Body of pancreas (tissue), 4 donors: ENCODE measurements at regions not wholly inside any gene's neighbourhood (a gene's known extent, or its start where the extent isn't known, plus 50 kb on each side); places are given as distances from the start of the nearest gene placed in this dataset.

Experiments
- ATAC-seq: fragments of 150-250 bp; one replicate; pipeline ENCODE4 v1.9.1; 2016
- DNase-seq, 4 donors: peaks; one replicate each; pipeline ENCODE4 v3.0.0-alpha.2; 2019
- H3K27ac ChIP-seq, 4 donors: fragments of 200-600 bp; sonication (generic); 1 replicate in 3 of 4; 2 replicates in 1 of 4; pipeline versions ENCODE4 v1.5.1 to v1.6.1; 2016 to 2019; ENCODE audit warnings: mild to moderate bottlenecking in 1 of 4, mixed read lengths in 1 of 4, moderate library complexity in 1 of 4
- H3K27me3 ChIP-seq, 2 donors: fragments of 200-600 bp; sonication (generic); one replicate each; pipeline ENCODE4 v1.6.0; 2016; ENCODE audit warnings: mild to moderate bottlenecking in 1 of 2
- H3K36me3 ChIP-seq, 2 donors: fragments of 200-600 bp; sonication (generic); replicated peaks in 1 of 2; 2 replicates each; pipeline ENCODE4 v1.5.1; 2016; ENCODE audit warnings: low read depth in 2 of 2; ENCODE audit not compliant: insufficient read depth in 1 of 2
- H3K4me1 ChIP-seq: fragments of 200-600 bp; sonication (generic); one replicate; pipeline ENCODE4 v1.6.0; 2016
- H3K4me3 ChIP-seq, 2 donors: fragments of 200-600 bp; sonication (generic); 1 replicate in 1 of 2; 2 replicates in 1 of 2; pipeline ENCODE4 v1.5.1; 2016 to 2019
- H3K9me3 ChIP-seq, 3 donors: fragments of 200-600 bp; sonication (generic); 1 replicate in 2 of 3; 2 replicates in 1 of 3; pipeline ENCODE4 v1.5.1; 2016
- POLR2A ChIP-seq, 3 donors: fragments of 450-650 bp; IDR thresholded peaks; one replicate each; pipeline ENCODE4 v1.6.1; 2016; ENCODE audit warnings: antibody characterized with exemption in 3 of 3, mild to moderate bottlenecking in 2 of 3
- WGBS, 2 donors: methylation state at CpG; one replicate each; pipeline ENCODE4 v1.1.5; 2017; 5-methylcytosine and 5-hydroxymethylcytosine counted together
- intact Hi-C: fragments of 100-400 bp; cut with DNase I; formaldehyde crosslinking; loops from one replicate; pipeline ENCODE4 v1.15.1; 2023
- TF ChIP-seq, protein P1 (sequence below), 7 experiments: fragments of 450-650 bp in 4 of 7; fragments of 200-600 bp in 3 of 7; sonication (generic) in 3 of 7; IDR thresholded peaks; one replicate each; pipeline ENCODE4 v1.5.1; 2016 to 2019; ENCODE audit warnings: antibody characterized with exemption in 7 of 7

DNA sequence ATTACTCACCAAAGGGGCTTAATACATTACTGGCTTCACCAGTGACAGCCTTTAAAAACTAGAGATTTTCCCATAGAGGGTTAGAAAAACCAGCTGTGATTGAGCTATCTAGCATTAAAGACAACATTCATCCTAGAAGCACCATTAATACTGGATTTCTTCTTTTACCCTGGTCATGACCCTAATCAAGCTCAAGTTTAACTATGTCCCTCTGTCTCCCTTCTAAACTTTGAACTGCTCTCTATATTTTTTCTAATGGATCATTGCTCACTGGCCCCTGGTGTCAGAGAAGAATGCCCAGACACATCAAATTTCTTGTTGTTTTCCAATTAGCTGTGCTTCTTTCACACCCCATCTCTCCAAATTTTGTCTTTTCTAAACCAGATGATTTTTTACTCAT lies 1101.3 kb downstream of the XPNPEP1 start:
- no peaks in the 10 kb centered on the region for H3K9me3 ChIP-seq
- ATAC-seq = no peak
- intact Hi-C loops = no loop called here
- TF ChIP-seq, protein P1, sequence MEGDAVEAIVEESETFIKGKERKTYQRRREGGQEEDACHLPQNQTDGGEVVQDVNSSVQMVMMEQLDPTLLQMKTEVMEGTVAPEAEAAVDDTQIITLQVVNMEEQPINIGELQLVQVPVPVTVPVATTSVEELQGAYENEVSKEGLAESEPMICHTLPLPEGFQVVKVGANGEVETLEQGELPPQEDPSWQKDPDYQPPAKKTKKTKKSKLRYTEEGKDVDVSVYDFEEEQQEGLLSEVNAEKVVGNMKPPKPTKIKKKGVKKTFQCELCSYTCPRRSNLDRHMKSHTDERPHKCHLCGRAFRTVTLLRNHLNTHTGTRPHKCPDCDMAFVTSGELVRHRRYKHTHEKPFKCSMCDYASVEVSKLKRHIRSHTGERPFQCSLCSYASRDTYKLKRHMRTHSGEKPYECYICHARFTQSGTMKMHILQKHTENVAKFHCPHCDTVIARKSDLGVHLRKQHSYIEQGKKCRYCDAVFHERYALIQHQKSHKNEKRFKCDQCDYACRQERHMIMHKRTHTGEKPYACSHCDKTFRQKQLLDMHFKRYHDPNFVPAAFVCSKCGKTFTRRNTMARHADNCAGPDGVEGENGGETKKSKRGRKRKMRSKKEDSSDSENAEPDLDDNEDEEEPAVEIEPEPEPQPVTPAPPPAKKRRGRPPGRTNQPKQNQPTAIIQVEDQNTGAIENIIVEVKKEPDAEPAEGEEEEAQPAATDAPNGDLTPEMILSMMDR (IDR thresholded peaks at IDR 0.05) = no peak
- TF ChIP-seq POLR2A (IDR thresholded peaks at IDR 0.05) = no peak
- no peaks in the 10 kb centered on the region for H3K27me3 ChIP-seq
- no peaks in the 10 kb centered on the region for H3K4me1 ChIP-seq
- H3K36me3 ChIP-seq = no peaks in the 10 kb centered on the region
- no peak overlapping the region for H3K27ac ChIP-seq
- no peak for DNase-seq
- no peak overlapping the region for H3K4me3 ChIP-seq

DNA sequence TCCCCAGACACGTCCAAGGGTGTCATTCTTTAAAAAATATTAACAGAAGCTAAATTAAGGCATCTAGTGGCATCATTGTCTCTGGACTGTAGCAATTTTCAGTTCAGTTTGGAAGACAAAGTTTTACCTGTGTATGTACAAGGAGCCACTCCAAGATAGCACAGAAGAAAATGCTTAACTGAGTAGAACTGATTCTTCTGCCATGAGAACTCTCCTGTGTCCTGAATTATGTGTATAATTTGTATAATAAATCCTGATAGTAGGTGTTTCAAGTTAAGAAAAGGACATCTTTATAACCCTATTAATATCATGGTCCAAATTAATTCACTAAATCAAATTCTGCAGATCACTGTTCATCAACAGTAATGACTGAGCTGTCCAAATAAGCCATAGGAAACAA lies 1104.0 kb downstream of the XPNPEP1 start:
- Histone ChIP-seq H3K9me3 (no peaks in the 10 kb centered on the region), H3K4me3 (no peak overlapping the region), H3K4me1 (no peaks in the 10 kb centered on the region), H3K27ac (no peak overlapping the region), H3K27me3 (no peaks in the 10 kb centered on the region), H3K36me3 (no peaks in the 10 kb centered on the region)
- WGBS, 2 donors = 47 to 68% methylated on average over 1 of the region's 1 CpG
- intact Hi-C loops = no loop called here
- no peak for ATAC-seq
- no peak for DNase-seq
- TF ChIP-seq, protein P1 (IDR thresholded peaks at IDR 0.05) = no peak
- TF ChIP-seq POLR2A (IDR thresholded peaks at IDR 0.05) = no peak

DNA sequence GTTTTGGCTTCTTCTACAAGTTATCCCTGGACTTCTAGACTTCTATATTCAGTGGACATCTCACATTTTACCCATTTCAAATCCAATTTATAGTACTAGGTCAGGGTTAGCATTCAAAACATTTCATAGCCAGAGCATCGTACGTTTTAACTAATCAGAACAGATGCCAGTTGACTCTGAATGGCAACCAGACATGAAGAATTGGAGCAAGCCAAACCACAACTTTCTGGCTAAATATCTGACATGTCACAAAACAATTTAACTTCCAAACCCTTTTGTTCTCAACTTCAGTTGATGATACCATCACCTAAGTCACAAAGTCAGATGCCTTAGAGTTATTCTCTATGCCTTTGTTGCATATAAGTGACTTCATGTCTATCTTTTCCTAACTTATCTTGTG lies 1105.7 kb downstream of the XPNPEP1 start:
- Histone ChIP-seq H3K36me3 (no peaks in the 10 kb centered on the region), H3K4me3 (no peak overlapping the region), H3K4me1 (no peaks in the 10 kb centered on the region), H3K9me3 (no peaks in the 10 kb centered on the region), H3K27me3 (no peaks in the 10 kb centered on the region), H3K27ac (no peak overlapping the region)
- ATAC-seq (no peak), DNase-seq (no peak)
- intact Hi-C loops = no loop called here
- TF ChIP-seq POLR2A (IDR thresholded peaks at IDR 0.05) = no peak
- TF ChIP-seq, protein P1 (IDR thresholded peaks at IDR 0.05) = no peak
- WGBS, 2 donors = 63 to 71% methylated on average over 2 of the region's 2 CpGs

DNA sequence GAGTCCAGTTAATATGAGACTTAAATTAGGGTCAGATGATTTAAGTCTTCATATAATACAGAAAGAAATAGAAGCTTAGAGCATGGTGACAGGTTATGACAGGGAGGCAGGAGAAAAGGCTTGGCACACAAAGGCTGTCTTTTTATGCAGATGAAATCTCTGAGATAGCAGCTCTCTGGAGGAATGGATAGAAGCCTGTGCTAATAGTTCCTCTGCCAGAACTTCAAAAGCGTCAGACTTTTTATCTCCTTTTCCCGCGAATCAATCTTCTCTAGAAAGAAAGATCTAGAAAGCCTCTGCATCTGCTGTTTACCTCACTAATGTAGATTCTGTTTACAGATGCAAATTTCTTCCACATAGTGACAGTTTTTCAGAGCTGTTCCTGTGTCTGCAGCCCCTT lies 1106.2 kb downstream of the XPNPEP1 start:
- WGBS, 2 donors = 16 to 34% methylated on average over 3 of the region's 3 CpGs
- TF ChIP-seq, protein P1 (IDR thresholded peaks at IDR 0.05) = no peak
- TF ChIP-seq POLR2A (IDR thresholded peaks at IDR 0.05) = no peak
- Histone ChIP-seq H3K4me1 (no peaks in the 10 kb centered on the region), H3K9me3 (no peaks in the 10 kb centered on the region), H3K4me3 (no peak overlapping the region), H3K27ac (no peak overlapping the region), H3K27me3 (no peaks in the 10 kb centered on the region), H3K36me3 (no peaks in the 10 kb centered on the region)
- intact Hi-C loops = no loop called here
- no peak for ATAC-seq
- no peak for DNase-seq

DNA sequence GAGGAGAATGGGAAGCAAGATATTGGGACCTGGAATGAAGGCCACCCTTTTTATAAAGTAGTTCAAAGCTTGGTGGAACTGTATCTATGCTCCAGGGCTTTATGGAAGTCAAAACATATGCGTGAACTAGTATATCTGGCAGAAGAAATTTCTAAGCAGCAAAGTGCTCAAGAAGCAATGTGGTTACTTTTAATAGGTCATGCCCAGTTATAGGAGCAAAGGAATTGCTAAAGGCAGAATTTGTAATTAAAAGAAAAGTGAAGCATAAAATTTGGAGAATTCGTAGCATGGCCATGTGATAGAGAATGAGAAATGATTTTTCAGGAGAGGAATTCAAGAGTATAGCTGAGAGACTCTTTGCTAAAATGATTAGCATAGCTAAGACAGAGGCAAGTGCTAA lies 1110.4 kb downstream of the XPNPEP1 start:
- no peak for DNase-seq
- Histone ChIP-seq H3K9me3 (no peaks in the 10 kb centered on the region), H3K36me3 (no peaks in the 10 kb centered on the region), H3K27me3 (no peaks in the 10 kb centered on the region), H3K4me1 (no peaks in the 10 kb centered on the region), H3K4me3 (no peak overlapping the region), H3K27ac (no peak overlapping the region)
- WGBS, 2 donors = 84 to 87% methylated on average over 2 of the region's 2 CpGs
- TF ChIP-seq, protein P1 (IDR thresholded peaks at IDR 0.05) = no peak
- TF ChIP-seq POLR2A (IDR thresholded peaks at IDR 0.05) = no peak
- intact Hi-C loops = no loop called here
- no peak for ATAC-seq
